Testis (tissue), 2 donors: ENCODE measurements at regions not wholly inside any gene's neighbourhood (a gene's known extent, or its start where the extent isn't known, plus 50 kb on each side); places are given as distances from the start of the nearest gene placed in this dataset.

ENCODE experiments used
- CTCF ChIP-seq, 3 experiments: fragments of 450-650 bp in 2 of 3; fragments of 200-600 bp in 1 of 3; sonication (generic) in 1 of 3; IDR thresholded peaks; one replicate each; pipeline ENCODE4 v1.5.1; 2016 to 2019; ENCODE audit warnings: antibody characterized with exemption in 3 of 3, mild to moderate bottlenecking in 2 of 3, moderate library complexity in 1 of 3
- POLR2A ChIP-seq: fragments of 450-650 bp; IDR thresholded peaks from one replicate; pipeline ENCODE4 v1.6.1; 2017; ENCODE audit warnings: antibody characterized with exemption, mild to moderate bottlenecking, moderate library complexity

DNA sequence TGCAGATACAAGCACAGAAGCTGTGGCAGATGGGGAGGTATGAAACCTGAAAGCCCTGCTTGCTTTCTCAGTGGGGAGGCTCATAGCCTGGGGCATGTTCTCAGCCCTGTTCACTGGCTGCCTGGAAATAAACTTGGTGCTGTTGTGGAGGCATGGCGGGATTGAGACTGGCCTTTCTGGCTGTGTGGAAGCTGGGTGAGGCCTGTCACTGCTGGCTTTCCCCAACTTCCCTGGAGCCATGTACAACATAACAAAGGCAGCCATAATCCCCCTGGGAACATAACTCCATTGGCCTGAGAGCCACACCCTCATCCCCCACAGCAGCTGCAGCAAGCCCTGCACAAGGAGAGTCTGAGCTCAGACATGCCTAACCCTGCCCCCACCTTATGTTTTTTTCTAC lies 237.7 kb upstream of the TLL1 start:
- TF ChIP-seq CTCF (IDR thresholded peaks at IDR 0.05) (no peak), POLR2A (no peak)
